Calu3 (cell line): ENCODE measurements at regions not wholly inside any gene's neighbourhood (a gene's known extent, or its start where the extent isn't known, plus 50 kb on each side); places are given as distances from the start of the nearest gene placed in this dataset.

Experiments used
- BruUV-seq: library from RNA; stranded (reverse); fragments of 400-500 nt; replicated peaks from 2 replicates; lab custom pipeline; 2021; lab: Mats Ljungman, UMichigan
- CTCF ChIA-PET: fragments of 300-600 bp; sonication (Branson Sonifier 250); formaldehyde crosslinking; loops from one replicate; lab custom pipeline; 2022; ENCODE audit warnings: antibody characterized with exemption; lab: Charles Lee
- DNase-seq: peaks from one replicate; pipeline ENCODE4 v3.0.0; 2022
- H3K27ac Mint-ChIP-seq: one replicate; pipeline ENCODE4 v1.8.0; 2022; ENCODE audit warnings: mixed read lengths; ENCODE audit not compliant: unreplicated experiment
- H3K27me3 Mint-ChIP-seq: one replicate; pipeline ENCODE4 v1.8.0; 2022; ENCODE audit warnings: mixed read lengths; ENCODE audit not compliant: unreplicated experiment
- H3K36me3 Mint-ChIP-seq: one replicate; pipeline ENCODE4 v1.8.0; 2022; ENCODE audit warnings: mild to moderate bottlenecking, moderate library complexity, mixed read lengths; ENCODE audit not compliant: insufficient read depth, unreplicated experiment
- H3K4me1 Mint-ChIP-seq: one replicate; pipeline ENCODE4 v1.8.0; 2022; ENCODE audit warnings: mild to moderate bottlenecking, low read depth, mixed read lengths; ENCODE audit not compliant: unreplicated experiment
- H3K4me3 Mint-ChIP-seq: one replicate; pipeline ENCODE4 v1.8.0; 2022; ENCODE audit warnings: mild to moderate bottlenecking, low read depth, moderate library complexity, mixed read lengths; ENCODE audit not compliant: unreplicated experiment
- H3K9me3 Mint-ChIP-seq: one replicate; pipeline ENCODE4 v1.8.0; 2022; ENCODE audit warnings: low read depth, mixed read lengths; ENCODE audit not compliant: unreplicated experiment
- CTCF ChIP-seq: fragments of 200-600 bp; IDR thresholded peaks from one replicate; pipeline ENCODE4 v1.8.0; 2022; ENCODE audit warnings: antibody characterized with exemption; ENCODE audit not compliant: unreplicated experiment
- intact Hi-C: fragments of 100-400 bp; cut with micrococcal nuclease; formaldehyde crosslinking; loops from one replicate; pipeline ENCODE4 v1.10.0; 2022; ENCODE audit not compliant: unreplicated experiment

DNA sequence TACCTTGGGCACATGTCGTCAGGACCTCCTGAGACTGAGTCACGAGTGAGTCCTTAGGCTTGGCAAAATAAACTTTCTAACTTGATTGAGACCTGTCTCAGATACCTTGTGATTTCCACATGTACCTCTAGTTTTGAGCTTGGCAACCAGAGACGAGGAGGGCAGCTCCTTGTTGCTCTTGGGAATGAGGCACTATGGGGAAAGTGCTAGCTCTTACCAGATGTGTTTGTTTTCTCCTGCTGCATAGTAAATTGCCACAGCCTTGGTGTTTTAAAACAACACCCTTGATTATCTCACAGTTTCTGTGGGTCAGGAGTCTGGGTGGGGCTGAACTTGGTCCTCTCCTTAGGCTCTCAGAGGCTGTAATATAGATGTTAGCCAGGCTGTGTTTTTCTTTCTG is 59.1 kb upstream of the MAML3 start:
- CTCF ChIA-PET: no interaction called here
- no peaks in the 10 kb centered on the region for H3K36me3 Mint-ChIP-seq
- DNase-seq: no peak
- no TSS peak for BruUV-seq
- H3K4me3 Mint-ChIP-seq: no peak overlapping the region
- TF ChIP-seq CTCF: no peak
- peaks cover 17% of the 10 kb centered on the region for H3K4me1 Mint-ChIP-seq
- H3K9me3 Mint-ChIP-seq: peaks cover 2% of the 10 kb centered on the region
- H3K27me3 Mint-ChIP-seq: no peaks in the 10 kb centered on the region
- intact Hi-C loops: no loop called here
- no peak overlapping the region for H3K27ac Mint-ChIP-seq

DNA sequence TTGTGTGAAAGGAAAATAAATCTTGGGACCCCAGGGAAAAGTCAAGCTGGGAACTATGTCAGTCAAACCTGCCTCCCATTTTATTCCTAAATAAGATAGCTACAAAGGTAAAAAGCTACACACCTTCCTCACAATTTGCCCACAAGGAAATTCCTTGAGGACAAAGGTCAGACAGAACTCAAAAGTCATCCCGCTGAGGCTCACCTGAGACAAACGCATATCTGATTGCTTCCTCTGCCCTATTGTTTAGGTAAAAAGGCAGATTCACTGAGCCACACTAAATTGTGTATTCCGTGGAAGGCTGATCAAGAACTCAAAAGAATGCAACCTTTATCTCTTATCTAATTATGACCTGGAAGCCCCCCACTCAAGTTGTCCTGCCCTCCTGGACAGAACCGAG is 58.7 kb upstream of the MAML3 start:
- BruUV-seq: no TSS peak
- Mint-ChIP-seq H3K27me3 (no peaks in the 10 kb centered on the region), H3K9me3 (peaks cover 2% of the 10 kb centered on the region), H3K36me3 (no peaks in the 10 kb centered on the region), H3K27ac (no peak overlapping the region), H3K4me1 (peaks cover 17% of the 10 kb centered on the region), H3K4me3 (no peak overlapping the region)
- DNase-seq: no peak
- CTCF ChIA-PET: no interaction called here
- TF ChIP-seq CTCF: no peak
- intact Hi-C loops: no loop called here

GRCh38 chr4:140212194-140212593 is 58.2 kb upstream of the MAML3 start:
- no TSS peak for BruUV-seq
- no peak for DNase-seq
- Mint-ChIP-seq H3K27ac (no peak overlapping the region), H3K36me3 (no peaks in the 10 kb centered on the region), H3K9me3 (peaks cover 2% of the 10 kb centered on the region), H3K4me3 (no peak overlapping the region), H3K27me3 (no peaks in the 10 kb centered on the region), H3K4me1 (peaks cover 17% of the 10 kb centered on the region)
- intact Hi-C loops: no loop called here
- CTCF ChIA-PET: interaction anchor here (0.5 kb wide), 1 partner anchor 67 kb away, joined by 4 read pairs; no protein-coding TSS in a partner anchor
- no peak for TF ChIP-seq CTCF

DNA sequence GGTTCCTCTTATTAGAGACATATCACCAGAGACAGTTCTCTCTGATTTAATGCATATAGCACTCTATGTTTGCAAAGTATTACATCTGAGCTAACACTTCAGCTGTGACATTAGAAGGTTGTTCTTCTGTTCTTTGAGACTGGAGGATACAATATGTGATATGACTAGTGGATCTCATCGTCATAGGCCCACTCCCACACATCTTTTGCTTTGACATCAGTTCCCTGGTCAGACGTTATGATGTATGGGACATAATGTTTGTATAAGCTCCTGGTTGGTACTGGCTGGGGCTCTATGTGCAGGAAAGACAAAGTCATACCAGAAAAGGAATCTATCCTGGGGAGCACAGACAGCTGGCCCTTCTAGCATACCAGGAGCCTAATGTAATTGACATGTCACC is 57.7 kb upstream of the MAML3 start:
- no peaks in the 10 kb centered on the region for H3K27me3 Mint-ChIP-seq
- H3K9me3 Mint-ChIP-seq: peaks cover 2% of the 10 kb centered on the region
- intact Hi-C loops: no loop called here
- CTCF ChIA-PET: interaction anchor here (0.5 kb wide), 1 partner anchor 66 kb away, joined by 4 read pairs; no protein-coding TSS in a partner anchor
- no peak overlapping the region for H3K27ac Mint-ChIP-seq
- DNase-seq: no peak
- no peak overlapping the region for H3K4me3 Mint-ChIP-seq
- BruUV-seq: no TSS peak
- H3K4me1 Mint-ChIP-seq: peaks cover 17% of the 10 kb centered on the region
- no peaks in the 10 kb centered on the region for H3K36me3 Mint-ChIP-seq
- TF ChIP-seq CTCF: no peak
